Hepatocyte (in vitro differentiated cells): ENCODE measurements at regions not wholly inside any gene's neighbourhood (a gene's known extent, or its start where the extent isn't known, plus 50 kb on each side); places are given as distances from the start of the nearest gene placed in this dataset.

Source experiments
- EZH2 ChIP-seq: fragments of 200-600 bp; sonication (generic); IDR thresholded peaks from 2 replicates; pipeline ENCODE4 v1.6.1; 2016; ENCODE audit warnings: antibody characterized with exemption, mild to moderate bottlenecking, borderline replicate concordance
- EZH2phosphoT487 ChIP-seq: fragments of 200-600 bp; sonication (generic); IDR thresholded peaks from one replicate; pipeline ENCODE4 v1.6.1; 2018; ENCODE audit warnings: antibody characterized with exemption, mild to moderate bottlenecking, low read depth, moderate library complexity; ENCODE audit not compliant: unreplicated experiment, severe bottlenecking

DNA sequence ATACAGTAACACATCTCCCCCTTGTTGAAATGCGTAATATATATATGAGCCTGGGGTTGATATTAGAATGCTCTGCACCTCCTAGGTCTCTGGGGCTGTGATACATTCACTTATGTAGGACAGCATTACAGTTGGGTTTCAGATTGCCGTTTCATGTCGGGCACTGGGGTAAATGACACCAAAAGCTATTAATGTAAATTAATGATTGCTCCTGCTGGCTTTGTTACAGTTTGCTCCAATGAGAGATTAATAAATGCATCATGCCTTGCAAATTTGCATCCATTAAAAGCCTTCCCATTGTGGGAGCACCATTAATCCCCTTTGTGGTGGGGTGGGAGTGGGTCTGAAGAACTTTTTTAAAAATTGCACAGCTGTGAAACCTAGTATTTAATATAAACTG is 584.4 kb upstream of the EEF2KMT start:
- no peak for TF ChIP-seq EZH2
- no peak for TF ChIP-seq EZH2phosphoT487
